AG04449 (cell line): ENCODE measurements at regions not wholly inside any gene's neighbourhood (a gene's known extent, or its start where the extent isn't known, plus 50 kb on each side); places are given as distances from the start of the nearest gene placed in this dataset.

Source experiments
- CTCF ChIA-PET: fragments of 350-600 bp; formaldehyde crosslinking; extraction: SDS; loops from one replicate; lab custom pipeline; 2021; ENCODE audit warnings: antibody characterized with exemption; lab: Yijun Ruan, JAX
- POLR2A ChIA-PET: fragments of 400-600, 350-600 bp; formaldehyde crosslinking; extraction: SDS; loops from one replicate; lab custom pipeline; 2020; ENCODE audit warnings: antibody characterized with exemption, inconsistent platforms; lab: Yijun Ruan, JAX
- DNase-seq: peaks from one replicate; pipeline ENCODE4 v3.0.0-alpha.2; 2010; ENCODE audit warnings: low read depth, low spot score
- H3K4me3 ChIP-seq: 2 replicates; pipeline ENCODE4 v1.5.1; 2011; ENCODE audit warnings: low read depth, mild to moderate bottlenecking, control low read depth, low read length
- CTCF ChIP-seq: IDR thresholded peaks from one replicate; pipeline ENCODE4 v1.5.1; 2011; ENCODE audit warnings: mild to moderate bottlenecking, moderate library complexity, low read length, control low read depth, inconsistent platforms; ENCODE audit not compliant: insufficient read depth; ENCODE audit errors: missing control alignments

GRCh38 chr1:238487931-238488330, 597.2 kb upstream of the ZP4 start:
- CTCF ChIA-PET, result no interaction called here
- no peak overlapping the region for H3K4me3 ChIP-seq
- POLR2A ChIA-PET, result no interaction called here
- no peak for TF ChIP-seq CTCF
- no peak for DNase-seq

- no peak for DNase-seq
- ChIA-PET POLR2A (interaction anchor here (0.8 kb wide), 1 partner anchor 168 kb away, joined by 3 read pairs; no protein-coding TSS in a partner anchor), CTCF (no interaction called here)
- no peak for TF ChIP-seq CTCF
- H3K4me3 ChIP-seq, result no peak overlapping the region
Measured at GRCh38 chr1:238485912-238486209, 595.1 kb upstream of the ZP4 start.

- no peak overlapping the region for H3K4me3 ChIP-seq
- POLR2A ChIA-PET, result interaction anchor here (0.8 kb wide), 1 partner anchor 168 kb away, joined by 3 read pairs; no protein-coding TSS in a partner anchor
- DNase-seq, result no peak
- no peak for TF ChIP-seq CTCF
- CTCF ChIA-PET, result no interaction called here
Measured at GRCh38 chr1:238485057-238485911, 594.6 kb upstream of the ZP4 start.

- TF ChIP-seq CTCF, result no peak
- ChIA-PET CTCF (no interaction called here), POLR2A (no interaction called here)
- no peak for DNase-seq
- H3K4me3 ChIP-seq, result no peak overlapping the region
Measured at GRCh38 chr1:238484121-238484520, 593.4 kb upstream of the ZP4 start.

- no peak for DNase-seq
- POLR2A ChIA-PET, result no interaction called here
- TF ChIP-seq CTCF, result no peak
- CTCF ChIA-PET, result no interaction called here
- no peak overlapping the region for H3K4me3 ChIP-seq
Measured at GRCh38 chr1:238476841-238477240, 586.1 kb upstream of the ZP4 start.

GRCh38 chr1:238475712-238476111, 585.0 kb upstream of the ZP4 start:
- DNase-seq, result no peak
- POLR2A ChIA-PET, result no interaction called here
- CTCF ChIA-PET, result no interaction called here
- TF ChIP-seq CTCF, result no peak
- no peak overlapping the region for H3K4me3 ChIP-seq
